ENCODE measurements at regions not wholly inside any gene's neighbourhood (a gene's known extent, or its start where the extent isn't known, plus 50 kb on each side); places are given as distances from the start of the nearest gene placed in this dataset.

GRCh38 chr3:135352213-135352612 is 557.2 kb downstream of the EPHB1 start:
- TF ChIP-seq CTCF (conservative IDR thresholded peaks at IDR 0.05 in 1 of 2, IDR thresholded peaks at IDR 0.05 in 1 of 2; ENCODE audit: low read depth in 1 of 2, low read length in 2 of 2) (no peak), EZH2 (IDR thresholded peaks at IDR 0.05; ENCODE audit: low read length, missing control alignments) (no peak)
